HG03439 (cell line): ENCODE measurements at regions not wholly inside any gene's neighbourhood (a gene's known extent, or its start where the extent isn't known, plus 50 kb on each side); places are given as distances from the start of the nearest gene placed in this dataset.

Experiments used
- ATAC-seq: cut with Tn5 transposase; IDR thresholded peaks from one replicate; pipeline ENCODE4 v1.9.1; 2021; ENCODE audit warnings: mild to moderate bottlenecking, moderate library complexity; ENCODE audit not compliant: unreplicated experiment

DNA sequence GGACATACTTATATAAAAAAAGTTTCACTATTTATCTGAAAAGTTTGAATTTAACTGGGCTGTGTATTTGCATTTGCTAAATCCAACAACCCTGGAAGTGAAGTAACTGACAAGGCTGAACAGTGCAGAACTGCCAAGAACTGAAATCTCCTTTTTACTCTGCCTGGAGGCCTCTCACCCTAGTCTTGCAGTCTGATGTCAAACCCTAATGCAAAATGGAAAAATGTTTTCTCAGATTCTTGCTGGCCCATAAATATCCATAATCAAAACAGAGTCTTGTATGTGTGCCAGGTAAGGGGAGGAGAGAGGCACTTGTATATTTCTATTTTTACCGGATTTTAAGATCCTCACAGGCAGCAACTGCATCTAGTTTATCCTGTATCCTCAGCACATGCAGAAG lies 432.7 kb upstream of the KLF4 start:
- no peak for ATAC-seq

DNA sequence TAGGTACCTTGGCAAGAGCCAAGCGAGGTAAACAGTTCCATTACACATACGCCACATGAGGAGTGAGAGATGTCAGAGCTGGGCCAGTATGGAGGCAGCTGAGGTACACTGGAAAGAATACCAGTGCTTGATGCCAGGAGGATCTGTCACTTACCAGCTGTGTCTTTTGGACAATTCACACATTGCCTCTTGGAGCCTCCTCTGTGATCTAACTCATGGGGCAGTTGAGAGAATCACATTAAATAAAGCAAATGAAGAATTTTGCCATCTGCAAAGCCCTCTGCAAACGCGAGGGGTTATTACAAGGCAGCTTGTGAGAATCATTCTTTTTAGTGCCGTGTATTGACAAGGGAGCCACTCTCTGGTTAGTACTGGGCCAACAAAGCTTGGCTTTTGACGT lies 429.7 kb upstream of the KLF4 start:
- no peak for ATAC-seq

DNA sequence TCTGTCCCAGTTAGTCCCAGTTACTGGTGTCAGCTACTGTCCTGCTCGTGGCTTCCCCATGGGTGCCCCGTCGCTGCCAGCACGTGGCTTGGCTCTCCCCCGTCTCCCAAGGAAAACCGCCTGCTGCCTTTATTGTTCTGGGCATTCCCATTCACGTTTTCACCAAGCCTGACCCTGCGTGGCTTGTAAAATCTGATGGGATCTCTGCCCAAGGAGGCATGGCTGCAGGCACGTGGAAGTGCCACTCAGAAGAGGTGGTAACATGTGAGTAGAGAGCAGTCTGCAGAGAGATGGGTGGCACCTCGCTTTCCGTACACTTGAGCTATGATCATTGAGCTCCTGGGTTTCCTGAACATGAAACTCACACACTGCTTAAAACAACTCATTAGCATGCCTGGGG lies 429.2 kb upstream of the KLF4 start:
- no peak for ATAC-seq

DNA sequence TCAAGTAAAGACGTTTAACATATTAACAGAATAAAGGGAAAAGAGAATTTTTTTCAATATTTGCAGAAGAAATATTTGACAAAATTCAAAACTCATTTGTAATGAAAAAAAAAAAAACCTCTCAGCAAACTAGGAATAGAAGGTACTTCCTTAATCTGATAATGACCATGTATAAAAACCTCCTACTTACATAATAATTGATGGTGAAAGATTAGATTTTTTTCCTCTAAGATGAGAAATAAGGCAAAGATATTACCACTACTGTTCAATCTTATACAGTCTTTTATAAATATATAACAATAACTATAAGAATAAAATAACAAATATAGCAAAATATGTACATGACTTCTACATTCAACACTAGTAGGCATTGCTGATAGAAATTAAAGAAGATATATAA lies 424.6 kb upstream of the KLF4 start:
- ATAC-seq = no peak

DNA sequence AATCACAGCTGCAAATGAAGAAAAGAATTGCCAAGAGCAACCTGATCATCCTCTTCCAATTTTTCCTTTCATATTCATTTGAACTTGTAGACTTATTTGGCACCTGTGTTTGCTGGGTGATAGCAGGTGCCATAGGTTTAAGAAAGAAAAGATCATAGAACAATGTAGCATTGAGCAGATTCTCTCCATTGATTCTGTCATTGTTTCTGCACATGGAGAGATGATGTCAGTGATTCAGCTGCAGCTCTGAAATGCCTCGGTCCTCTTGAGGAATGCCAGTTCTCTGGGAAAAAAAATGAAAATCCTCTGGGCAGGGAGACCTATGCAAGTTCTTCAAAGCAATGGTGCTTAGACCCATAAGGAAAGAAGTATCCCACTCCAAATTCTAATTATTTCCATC lies 418.1 kb upstream of the KLF4 start:
- ATAC-seq = no peak

DNA sequence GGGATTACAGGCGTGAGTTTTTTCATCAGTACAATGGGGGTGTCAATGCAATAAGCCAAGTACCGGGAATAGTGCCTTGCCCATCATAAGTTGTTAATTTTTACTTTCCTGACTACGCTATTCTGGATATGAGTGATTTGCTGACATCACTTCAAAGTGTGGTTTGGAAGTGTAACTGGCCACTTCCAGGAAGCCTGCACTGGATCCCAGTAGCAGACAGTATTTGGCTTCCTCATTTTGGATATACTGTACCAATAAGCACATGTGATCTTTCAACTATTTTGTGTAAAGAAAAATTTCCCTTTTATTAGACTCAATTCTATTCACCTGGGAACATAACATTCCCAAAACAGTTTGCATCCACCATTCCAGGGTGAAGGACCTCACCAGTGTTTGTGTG lies 417.7 kb upstream of the KLF4 start:
- no peak for ATAC-seq

DNA sequence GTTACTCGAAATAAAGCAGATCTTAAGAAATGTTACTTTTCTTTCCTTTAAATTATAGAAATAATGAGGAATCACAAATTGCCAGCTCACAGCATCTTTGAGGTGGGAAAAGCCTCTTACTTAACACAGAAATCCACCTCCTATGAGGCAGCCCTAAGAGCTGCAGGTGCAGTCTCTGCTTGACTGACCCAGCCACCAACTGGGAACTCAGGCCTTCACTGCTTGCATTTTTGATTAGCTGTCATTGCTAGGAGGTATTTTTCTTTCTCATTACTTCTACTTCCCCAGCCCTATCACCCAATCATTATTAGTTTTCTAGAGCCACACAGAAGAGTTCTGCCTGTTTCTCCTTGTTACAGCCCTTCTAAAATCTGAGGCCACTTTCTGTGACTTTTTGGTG lies 416.5 kb upstream of the KLF4 start:
- no peak for ATAC-seq

DNA sequence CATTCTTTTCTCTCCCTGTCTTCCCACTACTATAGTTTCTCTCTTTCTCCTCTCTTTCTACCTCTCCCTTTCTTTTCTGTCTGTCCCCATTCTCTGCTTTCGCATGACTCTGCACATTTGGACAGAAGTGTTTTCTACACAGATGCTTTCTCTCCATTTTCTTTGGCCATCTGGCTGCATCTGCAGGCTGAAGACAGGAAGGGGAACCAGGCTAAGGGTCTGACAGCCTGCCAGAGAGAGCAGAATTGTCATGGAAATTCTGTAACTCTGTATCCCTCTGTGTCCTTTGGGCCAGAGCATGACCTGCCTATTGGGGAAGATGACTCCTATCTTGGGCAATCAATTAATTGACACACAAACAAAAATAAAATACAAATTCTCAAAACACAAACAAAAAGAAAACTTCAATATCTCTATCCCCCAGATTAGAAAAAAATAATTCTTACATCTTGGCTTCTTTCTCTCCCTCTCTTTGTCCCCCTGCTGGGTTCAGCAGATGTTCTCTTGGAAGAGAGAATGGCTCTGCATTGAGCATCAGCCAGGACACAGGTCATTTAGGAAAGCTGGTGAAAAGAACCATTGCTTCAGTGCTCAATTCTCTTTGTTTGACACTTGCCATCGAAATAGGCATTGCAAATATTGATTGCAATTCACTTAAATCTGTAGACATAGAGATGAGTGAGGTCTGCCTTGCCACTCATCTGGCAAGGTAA lies 415.9 kb upstream of the KLF4 start:
- ATAC-seq = no peak

DNA sequence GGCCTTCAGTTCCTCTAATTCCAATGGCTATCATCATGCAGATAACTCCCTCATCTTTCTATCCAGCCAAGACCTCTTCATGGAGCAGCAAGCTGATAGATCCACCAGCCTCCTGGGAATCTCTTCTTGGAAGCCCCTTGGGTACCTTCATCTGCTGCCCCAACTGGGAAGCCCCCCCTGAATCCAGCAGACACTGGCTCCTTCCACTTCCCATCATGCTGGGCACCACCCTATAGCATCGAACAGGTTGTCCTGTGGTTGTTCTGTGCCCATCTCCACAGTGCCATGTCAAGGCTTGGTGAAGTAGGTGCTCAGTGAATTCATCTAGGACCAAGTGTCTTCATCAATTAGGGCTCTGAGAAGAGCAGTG lies 410.4 kb upstream of the KLF4 start:
- no peak for ATAC-seq

DNA sequence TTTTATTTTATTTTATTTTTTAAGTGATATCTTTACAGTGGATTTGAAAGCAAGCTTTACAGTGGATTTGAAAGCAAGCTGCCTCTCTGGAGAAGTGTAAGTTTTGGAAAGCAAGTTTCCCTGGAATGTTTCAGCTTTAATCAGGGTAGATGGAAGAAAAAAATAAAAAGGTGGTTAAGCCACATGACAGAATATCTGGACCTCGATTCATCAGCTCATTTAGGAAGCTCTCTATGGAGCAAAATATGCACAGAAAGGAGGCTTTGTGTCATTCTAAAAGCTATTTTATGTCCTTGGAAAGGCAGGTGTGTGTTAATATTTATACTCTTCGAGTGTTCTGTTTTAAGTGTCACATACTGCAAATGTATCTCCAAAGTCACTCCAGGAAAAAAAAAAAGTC lies 409.2 kb upstream of the KLF4 start:
- no peak for ATAC-seq

DNA sequence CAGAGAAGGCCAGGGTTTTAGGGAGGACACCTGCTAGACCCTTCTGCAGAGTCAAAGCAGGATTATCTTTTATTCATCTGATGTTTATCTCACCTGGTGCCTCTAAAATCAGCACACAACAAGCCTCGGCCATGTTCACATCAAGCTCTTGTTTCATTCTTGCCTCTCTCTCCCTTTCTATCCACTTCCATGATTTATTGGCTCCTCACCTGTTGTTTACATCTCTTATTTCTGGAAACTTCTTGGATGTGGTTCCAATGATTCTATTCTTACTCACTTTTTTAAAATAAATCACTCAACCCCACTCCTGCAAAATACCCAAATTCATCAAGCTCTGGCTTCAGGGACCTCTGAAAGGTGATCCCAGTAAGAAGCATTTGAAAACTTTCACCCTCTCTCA lies 407.0 kb upstream of the KLF4 start:
- no peak for ATAC-seq

DNA sequence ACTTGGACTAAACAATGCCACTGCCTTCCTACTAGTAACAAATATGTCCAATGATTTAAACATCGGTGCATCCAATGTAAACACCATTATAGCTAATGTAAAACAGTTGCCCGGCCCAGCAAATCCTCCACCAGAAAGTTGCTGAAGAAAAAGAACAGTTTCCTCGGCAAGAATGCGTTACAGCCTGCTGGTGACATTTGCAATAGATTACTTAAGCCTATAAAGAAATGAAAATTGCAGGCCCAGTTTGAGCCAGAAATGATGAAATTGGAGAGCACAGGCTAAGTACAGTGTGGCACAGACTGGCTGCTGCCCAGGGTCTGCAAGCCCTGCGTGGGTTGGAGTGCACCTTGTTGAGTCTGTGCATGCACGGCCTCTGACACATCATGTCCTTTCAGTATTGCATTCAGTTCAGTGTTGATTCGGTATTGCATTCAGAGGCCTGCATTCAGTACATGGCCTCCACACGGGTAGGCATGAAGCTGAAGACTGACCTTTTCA lies 406.0 kb upstream of the KLF4 start:
- no peak for ATAC-seq

DNA sequence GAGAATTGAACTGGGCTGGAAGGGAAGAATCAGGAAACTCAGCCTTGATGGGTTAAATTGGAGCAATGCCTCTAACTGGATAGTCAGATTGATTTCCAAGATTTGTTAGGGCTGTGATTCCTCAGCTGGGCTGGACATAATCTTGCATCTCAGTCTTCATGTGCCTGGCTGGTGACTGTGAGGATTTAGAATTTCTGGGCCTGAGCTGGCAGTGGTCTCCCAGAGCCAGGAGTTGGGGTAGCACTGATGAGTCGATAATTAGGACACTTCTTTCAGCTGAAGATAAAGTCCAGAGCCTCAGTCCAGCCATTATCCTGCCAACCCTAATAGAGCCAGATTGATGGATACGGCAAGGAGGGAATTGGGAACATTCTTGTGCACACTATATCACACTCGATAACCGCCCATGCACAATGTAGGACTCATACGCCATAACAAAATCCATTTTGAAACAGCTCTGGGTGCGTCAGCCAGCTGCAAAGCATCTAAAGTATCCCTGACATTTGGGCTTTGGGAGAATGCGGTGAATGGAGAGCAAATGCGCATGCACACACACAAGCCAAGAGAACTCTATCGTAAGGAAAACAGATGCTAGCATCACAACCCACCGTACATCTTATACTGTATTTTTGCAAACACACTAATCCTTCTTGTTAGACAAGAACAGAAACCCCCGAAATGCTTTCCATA lies 405.1 kb upstream of the KLF4 start:
- ATAC-seq = no peak

DNA sequence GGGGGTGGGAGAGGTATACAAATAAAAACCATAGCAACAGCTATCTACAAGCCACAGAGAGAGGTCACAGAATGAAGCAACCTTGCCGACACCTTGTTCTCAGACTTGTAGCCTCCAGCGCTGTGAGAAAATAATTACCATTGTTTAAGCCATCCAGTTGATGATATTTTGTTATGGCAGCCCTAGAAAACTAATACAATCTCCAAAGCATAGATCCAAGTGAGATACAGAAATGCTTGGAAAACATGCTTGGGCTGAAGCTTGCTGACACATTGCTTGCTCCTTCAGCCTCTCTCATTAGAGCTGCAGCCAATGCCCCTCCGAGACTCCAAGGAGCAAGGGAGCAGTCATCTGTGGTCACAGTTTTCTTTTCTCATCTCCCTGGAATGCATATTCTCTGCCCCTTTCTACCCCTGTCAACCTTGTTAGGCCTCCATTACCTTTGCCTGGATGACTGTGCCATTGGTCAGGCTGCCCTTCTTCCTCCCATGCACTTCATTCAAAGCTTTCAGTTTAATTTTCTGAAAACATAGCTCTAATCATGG lies 401.4 kb upstream of the KLF4 start:
- no peak for ATAC-seq

DNA sequence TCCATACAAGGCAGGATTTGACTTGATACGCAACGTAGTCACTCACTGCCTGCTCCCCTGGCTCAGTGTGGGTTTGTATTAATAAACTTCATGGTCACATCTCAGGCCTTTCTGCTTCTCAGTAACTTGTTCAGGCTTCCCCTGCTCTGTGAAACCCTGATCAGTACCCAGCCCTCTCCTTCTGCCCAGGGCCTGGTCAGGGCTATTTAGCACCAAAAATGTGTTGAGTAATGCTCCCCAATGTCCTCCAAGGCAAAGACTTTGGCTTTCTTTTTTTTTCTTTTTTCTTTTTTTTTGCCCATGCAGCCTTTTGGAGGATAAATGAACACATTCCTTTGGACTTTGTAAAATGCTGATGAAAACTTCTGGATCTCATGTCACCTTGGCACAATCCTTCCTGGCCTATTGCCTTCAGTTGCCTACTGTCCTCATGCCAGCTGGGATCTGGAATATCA lies 399.2 kb upstream of the KLF4 start:
- no peak for ATAC-seq

DNA sequence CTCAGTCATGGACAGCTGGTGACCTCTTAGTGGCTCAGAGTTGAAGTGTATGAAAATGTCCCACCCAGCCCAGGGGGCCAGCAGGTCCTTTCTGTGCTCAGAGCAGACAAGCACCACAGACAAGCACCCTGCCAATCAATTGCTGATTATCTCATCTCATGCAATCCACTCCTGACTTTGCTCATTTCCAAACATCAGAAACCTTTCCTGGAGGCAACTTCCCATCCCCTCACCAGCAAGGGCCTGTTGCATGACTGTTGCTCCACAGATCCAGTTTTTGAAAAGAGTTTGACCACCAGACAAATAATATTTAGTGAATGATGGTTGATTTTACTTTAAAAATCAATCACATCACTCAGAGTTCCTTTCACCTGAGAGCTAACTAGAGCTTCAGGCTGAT lies 397.3 kb upstream of the KLF4 start:
- no peak for ATAC-seq

DNA sequence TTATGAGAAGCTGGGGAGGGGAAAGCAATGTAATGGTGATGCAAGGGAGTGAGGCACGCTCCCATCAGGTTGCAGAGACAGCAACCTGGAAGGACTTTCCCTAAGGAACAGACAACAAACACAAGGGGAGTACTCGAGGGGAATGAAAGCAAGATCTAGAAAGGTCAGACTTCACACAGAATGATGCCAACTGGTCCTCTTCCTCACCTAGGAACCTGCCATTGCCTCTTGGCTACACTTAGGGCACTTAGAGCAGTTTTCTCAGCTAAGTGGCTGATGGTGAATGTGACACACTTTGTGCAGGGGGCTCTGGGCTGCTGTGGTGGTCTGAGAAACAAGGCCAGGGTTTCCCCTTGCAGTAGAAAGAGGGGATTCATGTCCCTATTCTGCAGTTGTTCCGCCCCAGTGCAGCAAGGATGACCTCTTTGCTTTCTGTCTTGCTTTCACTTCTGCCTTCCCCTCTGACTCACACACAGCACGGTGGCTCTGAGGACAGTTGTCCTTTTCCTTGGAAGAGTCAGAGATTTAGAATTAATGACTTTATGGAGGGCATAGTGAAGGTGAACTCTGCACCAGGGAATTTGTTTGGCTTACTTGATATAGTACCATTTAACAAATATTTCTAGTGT lies 394.0 kb upstream of the KLF4 start:
- peak; percentile 87 for ATAC-seq

DNA sequence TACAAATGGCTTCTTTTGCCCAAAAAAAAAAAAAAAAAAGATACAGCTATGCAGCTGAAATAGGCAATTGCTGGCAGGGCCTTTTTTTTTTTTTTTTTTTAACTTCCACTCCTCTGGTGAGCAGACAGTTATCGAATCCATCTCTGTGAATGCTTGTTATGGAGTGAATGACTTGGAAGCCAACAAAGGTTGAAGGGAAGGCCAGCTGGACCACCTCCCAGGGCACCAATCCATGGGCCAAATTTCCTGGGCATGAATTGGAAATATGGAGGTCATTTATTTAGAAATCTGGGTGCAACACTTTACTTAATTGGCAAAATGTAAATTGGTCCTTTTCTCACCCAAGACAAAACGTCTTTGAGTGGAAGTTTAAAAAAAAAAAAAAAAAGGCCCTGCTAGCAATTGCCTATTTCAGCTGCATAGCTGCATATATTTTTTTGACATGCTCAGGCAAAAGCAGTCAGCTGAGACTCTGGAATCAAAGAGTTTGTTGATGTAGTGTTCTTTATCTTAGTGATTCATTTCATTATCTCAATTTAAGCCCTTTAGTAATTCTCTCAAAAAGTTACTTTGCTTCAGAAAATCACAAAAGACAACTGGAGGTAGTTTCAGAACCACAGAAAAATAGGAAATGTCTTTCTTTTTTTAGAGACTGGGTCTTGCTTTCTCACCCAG lies 392.2 kb upstream of the KLF4 start:
- ATAC-seq = no peak

DNA sequence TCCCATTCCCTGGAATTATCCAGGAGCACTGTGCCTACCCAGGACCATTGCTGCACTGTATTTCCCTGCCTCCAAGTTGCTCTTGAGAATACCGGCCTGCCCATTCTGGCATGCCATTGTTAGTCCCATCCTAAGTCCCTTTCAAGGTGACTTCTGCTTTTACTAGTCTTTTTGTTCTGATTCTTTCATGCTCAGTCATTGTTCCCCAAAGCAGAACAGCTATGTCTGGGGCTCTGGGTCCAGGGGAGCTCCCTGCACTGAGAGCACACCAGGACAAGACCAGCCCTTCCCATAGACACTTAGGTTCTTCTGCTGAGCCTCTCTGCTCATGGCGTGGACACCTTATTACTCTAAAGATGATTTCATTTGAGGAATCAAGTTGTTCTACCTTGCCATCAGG lies 388.9 kb upstream of the KLF4 start:
- no peak for ATAC-seq

DNA sequence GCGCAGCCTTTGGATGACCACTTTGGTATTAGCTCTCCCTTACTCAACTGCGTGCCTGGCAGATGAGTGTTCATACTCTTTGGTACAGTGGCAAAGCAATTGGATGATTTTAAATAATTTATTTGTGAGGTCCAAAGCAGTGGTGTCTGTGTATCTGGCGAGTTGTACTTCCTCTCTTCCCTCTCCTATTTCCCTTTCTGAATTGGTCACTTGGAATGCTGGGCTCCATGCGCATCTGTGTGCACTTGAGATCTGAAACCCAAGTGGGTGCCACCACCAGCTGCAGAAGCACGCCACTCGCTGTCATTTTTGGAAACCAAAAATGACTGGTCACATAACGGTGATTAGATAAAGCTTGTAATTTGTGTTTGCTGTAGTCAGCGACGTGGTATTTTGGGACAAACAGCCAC lies 386.0 kb upstream of the KLF4 start:
- ATAC-seq = peak; percentile 59

DNA sequence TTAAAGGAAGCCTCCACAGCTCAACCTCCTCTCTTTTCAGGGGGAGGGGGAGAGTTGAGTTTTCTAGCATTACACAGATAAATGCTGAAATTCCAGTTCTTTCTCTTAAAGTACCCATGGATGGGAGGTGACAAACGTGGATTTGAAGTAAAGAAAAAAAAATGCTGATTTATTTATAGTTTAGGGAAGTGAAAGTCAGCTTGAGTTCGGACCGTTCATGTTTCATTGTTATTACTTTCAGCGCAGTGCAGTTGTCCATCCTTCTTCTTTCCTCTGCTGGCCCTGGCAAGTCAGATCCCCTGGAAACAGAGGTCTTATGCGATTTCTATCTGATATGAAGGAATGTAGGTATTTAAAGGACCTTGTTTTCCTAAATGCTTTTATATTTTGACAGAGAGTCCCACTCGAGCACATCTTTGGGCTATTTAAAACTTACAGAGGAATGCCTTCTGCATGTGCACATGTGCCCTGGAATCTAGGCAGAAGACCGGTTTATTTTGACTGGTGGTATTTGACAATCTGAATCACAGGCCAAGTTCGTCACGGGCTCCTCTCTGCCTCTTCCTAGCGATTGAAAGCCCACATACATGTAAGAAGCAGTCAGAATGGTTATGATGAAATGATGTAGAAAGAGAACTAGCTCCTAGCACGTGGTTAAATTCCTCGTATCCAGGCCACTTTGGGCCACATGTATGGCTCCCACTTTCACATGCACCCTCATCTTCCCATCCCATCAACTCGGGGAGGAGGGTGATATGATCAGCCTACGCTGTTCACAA lies 385.2 kb upstream of the KLF4 start:
- ATAC-seq = peak; percentile 68
